ENCODE measurements at regions not wholly inside any gene's neighbourhood (a gene's known extent, or its start where the extent isn't known, plus 50 kb on each side); places are given as distances from the start of the nearest gene placed in this dataset.
A peak's percentile ranks its signal among the peaks of the same experiment; 100 is the strongest.

- Mint-ChIP-seq H3K27ac (no peak overlapping the region), H3K4me1 (peaks cover 0 to 11% (median 9%) of the 10 kb centered on the region in 3 donors), H3K9me3 (peaks cover 0 to 5% (median 0%) of the 10 kb centered on the region in 5 donors), H3K4me3 (peak overlapping the region in 4 of 7 donors; percentile 44 to 55 (median 46)), H3K27me3 (peaks cover 9 to 40% of the 10 kb centered on the region in 2 donors), H3K36me3 (peaks cover 0 to 12% (median 2%) of the 10 kb centered on the region in 3 donors)
- H3K27me3 ChIP-seq (ENCODE audit: insufficient read depth, low read length, poor library complexity, severe bottlenecking), result no peaks in the 10 kb centered on the region
- POLR2A ChIA-PET, result no interaction called here
- no peak overlapping the region for H3K4me3 ChIP-seq (ENCODE audit: low read length)
- no peaks in the 10 kb centered on the region for H3K36me3 ChIP-seq (ENCODE audit: insufficient read depth, low read length)
- no peaks in the 10 kb centered on the region for H3K4me1 ChIP-seq (ENCODE audit: insufficient read depth, low read length)
- no peak for DNase-seq
- CTCF ChIA-PET, result no interaction called here
- H3K27ac ChIP-seq (ENCODE audit: low read depth, low read length), result no peak overlapping the region
- H3K9me3 ChIP-seq (ENCODE audit: low read length), result no peaks in the 10 kb centered on the region
These were observed 130.0 kb downstream of the CDH26 start for GRCh38 chr20:60088236-60088635.

DNA sequence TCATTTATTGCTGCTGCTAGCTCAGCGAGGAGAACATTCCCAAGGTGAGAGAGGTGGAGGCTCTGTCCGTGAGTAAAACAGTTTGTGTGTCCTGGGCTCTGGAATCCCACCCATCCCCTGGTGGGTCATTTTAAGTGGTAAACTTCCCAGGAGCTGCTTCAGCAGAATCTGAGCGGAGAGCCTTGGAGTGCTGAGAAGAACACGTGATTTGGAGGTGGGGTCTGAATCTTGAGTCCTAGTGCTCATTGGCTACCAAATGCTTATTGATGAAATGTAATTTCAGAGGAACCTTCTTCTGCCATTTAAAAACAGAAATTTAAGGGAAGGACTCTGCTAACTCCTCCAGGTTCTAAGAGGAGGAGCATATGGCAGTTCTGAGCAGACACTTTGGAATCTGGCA lies 132.4 kb downstream of the CDH26 start:
- peaks cover 0 to 11% (median 9%) of the 10 kb centered on the region in 3 donors for H3K4me1 Mint-ChIP-seq
- H3K4me3 Mint-ChIP-seq, result no peak overlapping the region
- CTCF ChIA-PET, result no interaction called here
- no peaks in the 10 kb centered on the region for H3K36me3 ChIP-seq (ENCODE audit: insufficient read depth, low read length)
- H3K36me3 Mint-ChIP-seq, result peaks cover 0 to 12% (median 2%) of the 10 kb centered on the region in 3 donors
- H3K27ac Mint-ChIP-seq, result no peak overlapping the region
- POLR2A ChIA-PET, result no interaction called here
- H3K9me3 Mint-ChIP-seq, result peaks cover 0 to 9% (median 2%) of the 10 kb centered on the region in 5 donors
- no peak for DNase-seq
- no peak overlapping the region for H3K4me3 ChIP-seq (ENCODE audit: low read length)
- H3K27me3 ChIP-seq (ENCODE audit: insufficient read depth, low read length, poor library complexity, severe bottlenecking), result no peaks in the 10 kb centered on the region
- no peaks in the 10 kb centered on the region for H3K9me3 ChIP-seq (ENCODE audit: low read length)
- H3K27me3 Mint-ChIP-seq, result peaks cover 6 to 40% of the 10 kb centered on the region in 2 donors
- H3K4me1 ChIP-seq (ENCODE audit: insufficient read depth, low read length), result no peaks in the 10 kb centered on the region
- H3K27ac ChIP-seq (ENCODE audit: low read depth, low read length), result no peak overlapping the region

DNA sequence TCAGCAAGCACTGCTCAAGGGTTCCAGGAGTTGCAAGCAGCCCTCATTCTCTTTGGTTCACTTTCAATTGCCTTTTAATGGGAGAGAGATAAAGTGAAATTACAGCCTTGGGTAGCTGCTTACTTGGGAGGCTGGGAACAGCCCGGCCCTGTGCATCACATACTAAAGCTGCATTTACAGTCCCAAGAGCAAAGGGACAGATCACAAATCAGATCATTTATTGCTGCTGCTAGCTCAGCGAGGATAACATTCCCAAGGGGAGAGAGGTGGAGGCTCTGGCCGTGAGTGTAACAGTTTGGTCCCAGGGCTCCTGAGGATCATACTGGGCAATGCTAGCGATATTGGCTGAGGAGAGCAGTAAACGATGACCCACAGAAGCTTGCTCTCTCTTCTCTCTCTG lies 133.1 kb downstream of the CDH26 start:
- Mint-ChIP-seq H3K36me3 (peaks cover 0 to 12% (median 2%) of the 10 kb centered on the region in 3 donors), H3K27me3 (peaks cover 4 to 35% of the 10 kb centered on the region in 2 donors), H3K27ac (no peak overlapping the region), H3K4me3 (no peak overlapping the region), H3K9me3 (peaks cover 0 to 9% (median 2%) of the 10 kb centered on the region in 5 donors), H3K4me1 (peaks cover 0 to 11% (median 9%) of the 10 kb centered on the region in 3 donors)
- CTCF ChIA-PET, result no interaction called here
- no peaks in the 10 kb centered on the region for H3K9me3 ChIP-seq (ENCODE audit: low read length)
- H3K27ac ChIP-seq (ENCODE audit: low read depth, low read length), result no peak overlapping the region
- H3K4me3 ChIP-seq (ENCODE audit: low read length), result no peak overlapping the region
- POLR2A ChIA-PET, result no interaction called here
- DNase-seq, result no peak
- H3K4me1 ChIP-seq (ENCODE audit: insufficient read depth, low read length), result no peaks in the 10 kb centered on the region
- H3K36me3 ChIP-seq (ENCODE audit: insufficient read depth, low read length), result no peaks in the 10 kb centered on the region
- H3K27me3 ChIP-seq (ENCODE audit: insufficient read depth, low read length, poor library complexity, severe bottlenecking), result no peaks in the 10 kb centered on the region

DNA sequence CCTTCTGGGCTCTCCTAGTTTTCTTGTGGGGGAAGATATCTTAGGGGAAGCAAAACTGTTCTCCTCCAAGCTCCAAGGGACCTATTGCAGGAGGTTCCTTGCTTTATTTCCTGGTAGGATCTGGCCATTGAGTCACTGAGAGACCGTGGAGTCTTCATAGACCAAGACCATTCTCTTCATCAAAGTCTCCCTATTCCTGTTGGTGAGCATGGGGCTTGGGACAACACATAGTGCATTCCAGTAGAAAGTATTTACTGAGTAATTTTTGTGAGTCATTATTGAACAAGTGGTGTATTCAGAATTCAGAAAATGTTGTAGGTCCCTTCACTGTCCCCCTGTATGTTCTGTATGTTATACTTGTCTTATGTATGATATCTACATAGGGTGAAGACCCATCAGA lies 133.6 kb downstream of the CDH26 start:
- POLR2A ChIA-PET, result no interaction called here
- peaks cover 0 to 9% (median 2%) of the 10 kb centered on the region in 5 donors for H3K9me3 Mint-ChIP-seq
- no peak overlapping the region for H3K27ac ChIP-seq (ENCODE audit: low read depth, low read length)
- H3K27me3 ChIP-seq (ENCODE audit: insufficient read depth, low read length, poor library complexity, severe bottlenecking), result no peaks in the 10 kb centered on the region
- H3K4me1 Mint-ChIP-seq, result peaks cover 0 to 8% (median 6%) of the 10 kb centered on the region in 3 donors
- CTCF ChIA-PET, result no interaction called here
- peaks cover 4 to 34% of the 10 kb centered on the region in 2 donors for H3K27me3 Mint-ChIP-seq
- no peaks in the 10 kb centered on the region for H3K4me1 ChIP-seq (ENCODE audit: insufficient read depth, low read length)
- no peak overlapping the region for H3K4me3 ChIP-seq (ENCODE audit: low read length)
- no peak overlapping the region for H3K27ac Mint-ChIP-seq
- H3K36me3 Mint-ChIP-seq, result peaks cover 0 to 12% (median 2%) of the 10 kb centered on the region in 3 donors
- no peak overlapping the region for H3K4me3 Mint-ChIP-seq
- no peaks in the 10 kb centered on the region for H3K36me3 ChIP-seq (ENCODE audit: insufficient read depth, low read length)
- no peak for DNase-seq
- no peaks in the 10 kb centered on the region for H3K9me3 ChIP-seq (ENCODE audit: low read length)

GRCh38 chr20:60092729-60093128 lies 134.5 kb downstream of the CDH26 start:
- ChIA-PET POLR2A (no interaction called here), CTCF (no interaction called here)
- Histone ChIP-seq H3K36me3 (ENCODE audit: insufficient read depth, low read length) (no peaks in the 10 kb centered on the region), H3K4me3 (ENCODE audit: low read length) (no peak overlapping the region), H3K27me3 (ENCODE audit: insufficient read depth, low read length, poor library complexity, severe bottlenecking) (no peaks in the 10 kb centered on the region), H3K27ac (ENCODE audit: low read depth, low read length) (no peak overlapping the region), H3K9me3 (ENCODE audit: low read length) (no peaks in the 10 kb centered on the region), H3K4me1 (ENCODE audit: insufficient read depth, low read length) (no peaks in the 10 kb centered on the region)
- no peak for DNase-seq
- peaks cover 4 to 31% of the 10 kb centered on the region in 2 donors for H3K27me3 Mint-ChIP-seq
- no peak overlapping the region for H3K4me3 Mint-ChIP-seq
- peaks cover 0 to 5% (median 3%) of the 10 kb centered on the region in 3 donors for H3K4me1 Mint-ChIP-seq
- H3K27ac Mint-ChIP-seq, result no peak overlapping the region
- peaks cover 0 to 12% (median 2%) of the 10 kb centered on the region in 3 donors for H3K36me3 Mint-ChIP-seq
- H3K9me3 Mint-ChIP-seq, result peaks cover 0 to 9% (median 2%) of the 10 kb centered on the region in 5 donors

DNA sequence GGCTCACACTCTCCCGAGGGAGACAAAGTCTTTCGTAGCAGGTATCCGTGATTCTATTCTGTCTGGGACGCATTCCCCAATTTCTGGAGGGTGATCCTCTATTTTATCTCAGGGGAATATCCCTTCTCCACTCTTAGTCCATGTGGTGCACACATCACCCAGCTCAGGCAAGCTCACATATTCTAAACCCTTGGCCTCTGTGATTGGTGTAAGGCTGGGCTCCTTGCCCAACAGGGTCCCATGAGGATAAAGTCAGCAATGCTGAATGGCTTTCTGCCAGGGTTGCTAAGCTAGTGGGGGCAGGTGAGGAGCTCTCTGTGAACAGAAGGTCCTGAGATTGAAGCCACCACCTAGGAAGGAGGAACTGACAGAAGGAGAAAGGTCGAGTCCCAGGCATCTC lies 137.2 kb downstream of the CDH26 start:
- Histone ChIP-seq H3K4me1 (ENCODE audit: insufficient read depth, low read length) (no peaks in the 10 kb centered on the region), H3K9me3 (ENCODE audit: low read length) (no peaks in the 10 kb centered on the region), H3K36me3 (ENCODE audit: insufficient read depth, low read length) (no peaks in the 10 kb centered on the region), H3K27me3 (ENCODE audit: insufficient read depth, low read length, poor library complexity, severe bottlenecking) (no peaks in the 10 kb centered on the region), H3K4me3 (ENCODE audit: low read length) (no peak overlapping the region), H3K27ac (ENCODE audit: low read depth, low read length) (no peak overlapping the region)
- peaks cover 0 to 10% (median 0%) of the 10 kb centered on the region in 3 donors for H3K36me3 Mint-ChIP-seq
- peaks cover 0 to 11% of the 10 kb centered on the region in 2 donors for H3K27me3 Mint-ChIP-seq
- no peak overlapping the region for H3K27ac Mint-ChIP-seq
- POLR2A ChIA-PET, result no interaction called here
- no peak overlapping the region for H3K4me3 Mint-ChIP-seq
- H3K9me3 Mint-ChIP-seq, result peaks cover 0 to 9% (median 2%) of the 10 kb centered on the region in 5 donors
- no peak for DNase-seq
- CTCF ChIA-PET, result interaction anchor here (1.8 kb wide), 1 partner anchor 162 kb away, joined by 4 read pairs; the partner anchor contains the start of gene SYCP2
- peaks cover under 1 to 4% (median 1%) of the 10 kb centered on the region in 3 donors for H3K4me1 Mint-ChIP-seq

- ChIA-PET POLR2A (no interaction called here), CTCF (interaction anchor here (1.8 kb wide), 1 partner anchor 162 kb away, joined by 4 read pairs; the partner anchor contains the start of gene SYCP2)
- H3K4me1 ChIP-seq (ENCODE audit: insufficient read depth, low read length), result no peaks in the 10 kb centered on the region
- H3K27ac Mint-ChIP-seq, result no peak overlapping the region
- H3K4me3 Mint-ChIP-seq, result no peak overlapping the region
- no peak for DNase-seq
- H3K27ac ChIP-seq (ENCODE audit: low read depth, low read length), result no peak overlapping the region
- peaks cover 0 to 10% (median 0%) of the 10 kb centered on the region in 3 donors for H3K36me3 Mint-ChIP-seq
- H3K36me3 ChIP-seq (ENCODE audit: insufficient read depth, low read length), result no peaks in the 10 kb centered on the region
- peaks cover 0 to 9% (median 2%) of the 10 kb centered on the region in 5 donors for H3K9me3 Mint-ChIP-seq
- H3K27me3 ChIP-seq (ENCODE audit: insufficient read depth, low read length, poor library complexity, severe bottlenecking), result no peaks in the 10 kb centered on the region
- H3K4me3 ChIP-seq (ENCODE audit: low read length), result no peak overlapping the region
- peaks cover 8 to 12% (median 8%) of the 10 kb centered on the region in 3 donors for H3K4me1 Mint-ChIP-seq
- peaks cover 0 to 6% of the 10 kb centered on the region in 2 donors for H3K27me3 Mint-ChIP-seq
- H3K9me3 ChIP-seq (ENCODE audit: low read length), result no peaks in the 10 kb centered on the region
These were observed 137.9 kb downstream of the CDH26 start for GRCh38 chr20:60096166-60096565.

DNA sequence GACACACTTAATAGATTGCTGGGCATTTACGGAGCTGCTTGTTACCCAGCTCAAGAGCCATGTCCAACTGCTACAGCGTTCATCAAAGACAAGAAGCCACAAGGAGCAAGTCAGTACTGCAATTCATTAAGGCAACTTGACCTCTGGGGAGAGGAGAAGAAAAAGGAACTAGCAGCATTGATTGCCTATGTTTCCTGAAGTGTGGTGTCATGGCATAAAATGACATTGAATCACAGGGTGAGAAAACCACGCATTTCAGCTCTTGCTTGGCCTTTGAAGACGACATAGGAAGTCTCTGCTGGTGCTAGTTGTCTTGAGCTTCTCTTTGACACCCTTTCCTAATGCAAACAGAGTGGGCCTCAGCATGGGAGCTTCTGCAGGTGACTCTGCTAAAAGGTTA lies 139.1 kb downstream of the CDH26 start:
- no peaks in the 10 kb centered on the region for H3K27me3 ChIP-seq (ENCODE audit: insufficient read depth, low read length, poor library complexity, severe bottlenecking)
- H3K27ac ChIP-seq (ENCODE audit: low read depth, low read length), result no peak overlapping the region
- Mint-ChIP-seq H3K27ac (peak overlapping the region in 1 of 8 donors; percentile 78), H3K9me3 (peaks cover 0 to 8% (median 2%) of the 10 kb centered on the region in 5 donors), H3K27me3 (peaks cover 0 to 4% of the 10 kb centered on the region in 2 donors), H3K4me3 (no peak overlapping the region), H3K4me1 (peaks cover 10 to 13% (median 11%) of the 10 kb centered on the region in 3 donors), H3K36me3 (peaks cover 0 to 6% (median 0%) of the 10 kb centered on the region in 3 donors)
- no peak overlapping the region for H3K4me3 ChIP-seq (ENCODE audit: low read length)
- no peaks in the 10 kb centered on the region for H3K36me3 ChIP-seq (ENCODE audit: insufficient read depth, low read length)
- ChIA-PET CTCF (interaction anchor here (1.8 kb wide), 1 partner anchor 163 kb away, joined by 4 read pairs; the partner anchor contains the start of gene SYCP2), POLR2A (no interaction called here)
- DNase-seq, result no peak
- no peaks in the 10 kb centered on the region for H3K9me3 ChIP-seq (ENCODE audit: low read length)
- no peaks in the 10 kb centered on the region for H3K4me1 ChIP-seq (ENCODE audit: insufficient read depth, low read length)
